ENCODE measurements at regions not wholly inside any gene's neighbourhood (a gene's known extent, or its start where the extent isn't known, plus 50 kb on each side); places are given as distances from the start of the nearest gene placed in this dataset.
"Not testable (repeated sequence)": the region's sequence is repeated elsewhere in the genome, so short reads cannot be mapped to it uniquely, and the experiment has no call there.

DNA sequence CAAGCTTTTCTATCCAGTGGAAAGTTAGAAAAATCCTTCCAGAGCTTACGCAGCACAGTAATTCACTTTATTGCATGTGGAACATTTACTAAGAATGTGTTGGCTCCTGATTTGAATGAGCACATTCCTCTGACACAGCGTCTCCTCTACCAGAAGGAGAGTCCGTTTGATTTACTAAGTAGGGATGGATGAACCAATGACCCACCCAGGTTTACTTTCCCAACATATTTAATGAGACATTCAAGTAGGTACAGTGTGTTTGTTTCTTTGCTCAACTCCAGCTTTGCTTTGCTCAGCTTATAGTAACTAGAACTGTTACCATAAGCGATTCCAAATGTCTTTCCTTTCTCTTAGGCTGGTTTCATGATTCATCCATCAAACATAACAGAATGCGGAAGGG lies 161.7 kb downstream of the SMARCA1 start:
- no peaks in the 10 kb centered on the region for H3K27me3 ChIP-seq
- no peak overlapping the region for H3K27ac ChIP-seq
- H3K4me1 ChIP-seq, result no peaks in the 10 kb centered on the region
- no peaks in the 10 kb centered on the region for H3K9me3 ChIP-seq
- DNase-seq, result no peak
- no peaks in the 10 kb centered on the region for H3K36me3 ChIP-seq
- H3K4me3 ChIP-seq, result no peak overlapping the region
- intact Hi-C loops (cut with DNase I; ENCODE audit: low total_unique reads), result no loop called here
- TF ChIP-seq, protein P1, sequence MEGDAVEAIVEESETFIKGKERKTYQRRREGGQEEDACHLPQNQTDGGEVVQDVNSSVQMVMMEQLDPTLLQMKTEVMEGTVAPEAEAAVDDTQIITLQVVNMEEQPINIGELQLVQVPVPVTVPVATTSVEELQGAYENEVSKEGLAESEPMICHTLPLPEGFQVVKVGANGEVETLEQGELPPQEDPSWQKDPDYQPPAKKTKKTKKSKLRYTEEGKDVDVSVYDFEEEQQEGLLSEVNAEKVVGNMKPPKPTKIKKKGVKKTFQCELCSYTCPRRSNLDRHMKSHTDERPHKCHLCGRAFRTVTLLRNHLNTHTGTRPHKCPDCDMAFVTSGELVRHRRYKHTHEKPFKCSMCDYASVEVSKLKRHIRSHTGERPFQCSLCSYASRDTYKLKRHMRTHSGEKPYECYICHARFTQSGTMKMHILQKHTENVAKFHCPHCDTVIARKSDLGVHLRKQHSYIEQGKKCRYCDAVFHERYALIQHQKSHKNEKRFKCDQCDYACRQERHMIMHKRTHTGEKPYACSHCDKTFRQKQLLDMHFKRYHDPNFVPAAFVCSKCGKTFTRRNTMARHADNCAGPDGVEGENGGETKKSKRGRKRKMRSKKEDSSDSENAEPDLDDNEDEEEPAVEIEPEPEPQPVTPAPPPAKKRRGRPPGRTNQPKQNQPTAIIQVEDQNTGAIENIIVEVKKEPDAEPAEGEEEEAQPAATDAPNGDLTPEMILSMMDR (IDR thresholded peaks at IDR 0.05), result no peak

DNA sequence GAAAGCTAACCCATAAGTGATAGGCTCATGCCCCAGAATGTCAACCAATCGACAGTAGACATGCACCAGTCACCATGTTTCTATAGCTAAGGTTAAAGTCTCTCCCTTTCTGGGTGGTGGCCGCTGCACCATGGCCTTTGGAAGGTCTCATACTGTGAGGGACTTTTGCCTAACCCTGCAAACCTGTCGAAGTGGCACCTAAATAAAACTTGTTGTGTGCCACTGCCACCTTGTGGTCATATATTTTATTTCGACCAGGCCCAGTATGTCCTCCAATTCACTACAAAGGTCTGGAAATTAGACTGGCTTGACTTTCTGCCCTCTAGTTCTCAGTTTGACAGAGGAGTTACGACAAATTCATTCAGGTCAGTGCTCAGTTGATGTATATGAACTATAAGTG lies 163.1 kb downstream of the SMARCA1 start:
- no peaks in the 10 kb centered on the region for H3K36me3 ChIP-seq
- no peak overlapping the region for H3K27ac ChIP-seq
- H3K4me1 ChIP-seq, result no peaks in the 10 kb centered on the region
- peak in 1 of 2 donors; percentile 19 for DNase-seq
- intact Hi-C loops (cut with DNase I; ENCODE audit: low total_unique reads), result no loop called here
- TF ChIP-seq, protein P1 (IDR thresholded peaks at IDR 0.05), result peak in 1 of 2 experiments; percentile 26
- no peaks in the 10 kb centered on the region for H3K9me3 ChIP-seq
- H3K27me3 ChIP-seq, result no peaks in the 10 kb centered on the region
- no peak overlapping the region for H3K4me3 ChIP-seq

DNA sequence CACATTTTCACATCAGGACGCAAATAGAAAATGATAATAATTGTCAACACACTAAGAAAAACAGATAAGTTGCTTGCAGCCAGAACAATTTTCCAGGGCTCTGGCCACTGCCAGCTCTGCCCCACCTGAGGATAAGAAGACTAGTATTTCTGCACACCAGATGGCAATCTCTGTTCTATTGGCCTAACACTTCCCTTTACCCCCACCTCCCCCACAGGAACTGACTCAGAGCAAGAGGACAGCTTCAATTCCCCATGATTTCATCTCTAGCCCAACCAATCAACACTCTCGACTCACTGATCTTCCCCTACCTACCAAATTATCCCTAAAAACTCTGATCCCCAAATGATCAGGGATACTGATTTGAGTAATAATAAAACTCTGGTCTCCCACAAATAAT lies 164.0 kb downstream of the SMARCA1 start:
- DNase-seq, result no peak
- TF ChIP-seq, protein P1 (IDR thresholded peaks at IDR 0.05), result no peak
- H3K27ac ChIP-seq, result no peak overlapping the region
- no peaks in the 10 kb centered on the region for H3K4me1 ChIP-seq
- no peak overlapping the region for H3K4me3 ChIP-seq
- no peaks in the 10 kb centered on the region for H3K27me3 ChIP-seq
- H3K36me3 ChIP-seq, result no peaks in the 10 kb centered on the region
- H3K9me3 ChIP-seq, result no peaks in the 10 kb centered on the region
- intact Hi-C loops (cut with DNase I; ENCODE audit: low total_unique reads), result no loop called here

DNA sequence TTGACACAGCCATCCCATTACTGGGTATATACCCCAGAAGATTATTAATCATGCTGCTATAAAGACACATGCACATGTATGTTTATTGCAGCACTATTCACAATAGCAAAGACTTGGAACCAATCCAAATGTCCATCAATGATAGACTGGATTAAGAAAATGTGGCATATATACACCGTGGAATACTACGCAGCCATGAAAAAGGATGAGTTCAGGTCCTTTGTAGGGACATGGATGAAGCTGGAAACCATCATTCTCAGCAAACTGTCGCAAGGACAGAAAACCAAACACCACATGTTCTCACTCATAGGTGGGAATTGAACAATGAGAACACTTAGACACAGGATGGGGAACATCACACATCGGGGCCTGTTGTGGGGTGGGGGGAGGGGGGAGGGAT lies 165.9 kb downstream of the SMARCA1 start:
- H3K4me3 ChIP-seq; H3K4me1 ChIP-seq; DNase-seq; intact Hi-C loops (cut with DNase I; ENCODE audit: low total_unique reads); H3K9me3 ChIP-seq; H3K27me3 ChIP-seq; H3K27ac ChIP-seq; H3K36me3 ChIP-seq: not testable (repeated sequence)

DNA sequence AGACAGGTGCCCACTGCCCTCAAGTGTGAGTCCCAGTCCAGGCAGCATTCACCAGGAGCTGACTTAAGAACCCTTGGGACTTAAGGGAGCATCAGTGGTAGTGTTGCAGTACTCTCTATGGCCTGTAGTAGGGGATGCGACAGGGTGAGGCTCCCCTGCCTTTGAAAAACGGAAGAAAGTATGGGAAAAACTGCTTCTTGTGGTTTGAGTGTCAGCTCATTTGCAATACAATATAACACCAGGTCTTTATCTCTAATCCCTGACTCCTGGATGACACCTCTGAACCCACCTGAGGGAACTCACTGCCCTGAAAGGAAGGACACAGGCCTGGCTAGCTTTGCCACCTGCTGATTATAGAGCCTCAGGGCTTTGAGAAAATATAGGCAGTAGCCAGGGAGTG lies 176.0 kb downstream of the SMARCA1 start:
- H3K9me3 ChIP-seq, result no peaks in the 10 kb centered on the region
- H3K4me3 ChIP-seq, result no peak overlapping the region
- H3K27ac ChIP-seq, result no peak overlapping the region
- H3K4me1 ChIP-seq, result no peaks in the 10 kb centered on the region
- TF ChIP-seq, protein P1 (IDR thresholded peaks at IDR 0.05), result no peak
- DNase-seq, result no peak
- no peaks in the 10 kb centered on the region for H3K27me3 ChIP-seq
- no peaks in the 10 kb centered on the region for H3K36me3 ChIP-seq
- intact Hi-C loops (cut with DNase I; ENCODE audit: low total_unique reads), result loop anchor here (5.0 kb wide), 1 partner anchor 610 kb away; no protein-coding TSS in a partner anchor

DNA sequence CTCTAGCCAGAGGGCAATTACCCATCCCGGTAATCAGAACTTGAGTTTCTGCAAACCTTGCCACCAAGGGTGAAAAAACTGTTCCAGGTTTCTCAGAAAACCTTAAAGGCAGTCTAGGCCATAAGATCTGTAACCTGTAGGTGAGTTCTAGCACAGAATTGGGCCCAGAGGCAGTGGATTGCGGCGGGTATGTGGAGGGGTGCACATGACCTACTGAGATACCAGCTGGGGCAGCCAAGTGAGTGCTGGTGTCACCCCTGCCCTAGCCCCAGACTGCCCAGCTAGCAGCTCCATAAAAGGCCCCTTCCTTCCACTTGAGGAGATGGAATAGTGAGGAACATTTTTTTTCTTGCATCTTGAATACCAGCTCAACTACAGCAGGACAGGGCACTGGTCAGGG lies 176.7 kb downstream of the SMARCA1 start:
- intact Hi-C loops (cut with DNase I; ENCODE audit: low total_unique reads), result loop anchor here (5.0 kb wide), 1 partner anchor 611 kb away; no protein-coding TSS in a partner anchor

DNA sequence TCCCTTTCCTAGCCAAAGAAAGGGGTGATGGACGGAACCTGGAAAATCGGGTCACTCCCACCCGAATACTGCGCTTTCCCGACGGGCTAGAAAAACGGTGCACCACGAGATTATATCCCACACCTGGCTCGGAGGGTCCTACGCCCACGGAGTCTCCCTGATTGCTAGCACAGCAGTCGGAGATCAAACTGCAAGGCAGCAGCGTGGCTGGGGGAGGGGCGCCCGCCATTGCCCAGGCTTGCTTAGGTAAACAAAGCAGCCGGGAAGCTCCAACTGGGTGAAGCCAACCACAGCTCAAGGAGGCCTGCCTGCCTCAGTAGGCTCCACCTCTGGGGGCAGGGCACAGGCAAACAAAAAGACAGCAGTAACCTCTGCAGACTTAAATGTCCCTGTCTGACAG lies 186.0 kb downstream of the SMARCA1 start:
- H3K36me3 ChIP-seq; H3K4me1 ChIP-seq; H3K27me3 ChIP-seq; H3K27ac ChIP-seq; intact Hi-C loops (cut with DNase I; ENCODE audit: low total_unique reads); H3K4me3 ChIP-seq; DNase-seq: not testable (repeated sequence)
- peaks cover 0 to 16% (median 0%) of the 10 kb centered on the region in 3 donors for H3K9me3 ChIP-seq

More for the DNA sequence above, 176.7 kb downstream of the SMARCA1 start:
- Histone ChIP-seq H3K36me3 (no peaks in the 10 kb centered on the region), H3K4me1 (no peaks in the 10 kb centered on the region), H3K27me3 (no peaks in the 10 kb centered on the region), H3K27ac (no peak overlapping the region), H3K4me3 (no peak overlapping the region), H3K9me3 (no peaks in the 10 kb centered on the region)
- TF ChIP-seq, protein P1 (IDR thresholded peaks at IDR 0.05), result no peak
- DNase-seq, result no peak

Measured in tibial artery (tissue), 4 donors.